ENCODE measurements at regions not wholly inside any gene's neighbourhood (a gene's known extent, or its start where the extent isn't known, plus 50 kb on each side); places are given as distances from the start of the nearest gene placed in this dataset.

- no peak for DNase-seq
- no peaks in the 10 kb centered on the region for H3K9me3 ChIP-seq (ENCODE audit: control insufficient read depth, low read length)
- no peaks in the 10 kb centered on the region for H3K36me3 ChIP-seq (ENCODE audit: control insufficient read depth, insufficient read depth, low read length)
- no peaks in the 10 kb centered on the region for H3K4me1 ChIP-seq (ENCODE audit: control insufficient read depth, insufficient read depth, low read length, poor library complexity, severe bottlenecking)
- no peaks in the 10 kb centered on the region for H3K27me3 ChIP-seq (replicated peaks; ENCODE audit: control insufficient read depth, insufficient read depth, low read length, poor library complexity, severe bottlenecking)
- no peak overlapping the region for H3K27ac ChIP-seq (ENCODE audit: insufficient read depth, low read length, poor library complexity, severe bottlenecking)
- no peak overlapping the region for H3K4me3 ChIP-seq (ENCODE audit: insufficient read depth, low read depth, low read length, poor library complexity, severe bottlenecking)
These were observed 471.9 kb upstream of the DAB2 start for GRCh38 chr5:39896706-39897105.

- no peak overlapping the region for H3K4me3 ChIP-seq (ENCODE audit: insufficient read depth, low read depth, low read length, poor library complexity, severe bottlenecking)
- no peak overlapping the region for H3K27ac ChIP-seq (ENCODE audit: insufficient read depth, low read length, poor library complexity, severe bottlenecking)
- H3K36me3 ChIP-seq (ENCODE audit: control insufficient read depth, insufficient read depth, low read length), result no peaks in the 10 kb centered on the region
- H3K4me1 ChIP-seq (ENCODE audit: control insufficient read depth, insufficient read depth, low read length, poor library complexity, severe bottlenecking), result no peaks in the 10 kb centered on the region
- H3K9me3 ChIP-seq (ENCODE audit: control insufficient read depth, low read length), result no peaks in the 10 kb centered on the region
- H3K27me3 ChIP-seq (replicated peaks; ENCODE audit: control insufficient read depth, insufficient read depth, low read length, poor library complexity, severe bottlenecking), result no peaks in the 10 kb centered on the region
- no peak for DNase-seq
These were observed 471.3 kb upstream of the DAB2 start for GRCh38 chr5:39896104-39896503.

- no peak overlapping the region for H3K27ac ChIP-seq (ENCODE audit: insufficient read depth, low read length, poor library complexity, severe bottlenecking)
- no peaks in the 10 kb centered on the region for H3K4me1 ChIP-seq (ENCODE audit: control insufficient read depth, insufficient read depth, low read length, poor library complexity, severe bottlenecking)
- H3K27me3 ChIP-seq (replicated peaks; ENCODE audit: control insufficient read depth, insufficient read depth, low read length, poor library complexity, severe bottlenecking), result peaks cover 3% of the 10 kb centered on the region
- H3K36me3 ChIP-seq (ENCODE audit: control insufficient read depth, insufficient read depth, low read length), result no peaks in the 10 kb centered on the region
- DNase-seq, result no peak
- H3K9me3 ChIP-seq (ENCODE audit: control insufficient read depth, low read length), result no peaks in the 10 kb centered on the region
- no peak overlapping the region for H3K4me3 ChIP-seq (ENCODE audit: insufficient read depth, low read depth, low read length, poor library complexity, severe bottlenecking)
These were observed 467.9 kb upstream of the DAB2 start for GRCh38 chr5:39892708-39893107.

- H3K36me3 ChIP-seq (ENCODE audit: control insufficient read depth, insufficient read depth, low read length), result no peaks in the 10 kb centered on the region
- no peaks in the 10 kb centered on the region for H3K4me1 ChIP-seq (ENCODE audit: control insufficient read depth, insufficient read depth, low read length, poor library complexity, severe bottlenecking)
- no peak overlapping the region for H3K27ac ChIP-seq (ENCODE audit: insufficient read depth, low read length, poor library complexity, severe bottlenecking)
- no peaks in the 10 kb centered on the region for H3K9me3 ChIP-seq (ENCODE audit: control insufficient read depth, low read length)
- no peak for DNase-seq
- H3K4me3 ChIP-seq (ENCODE audit: insufficient read depth, low read depth, low read length, poor library complexity, severe bottlenecking), result no peak overlapping the region
- H3K27me3 ChIP-seq (replicated peaks; ENCODE audit: control insufficient read depth, insufficient read depth, low read length, poor library complexity, severe bottlenecking), result peaks cover 3% of the 10 kb centered on the region
These were observed 466.6 kb upstream of the DAB2 start for GRCh38 chr5:39891376-39891775.

GRCh38 chr5:39880985-39881384 lies 456.2 kb upstream of the DAB2 start:
- DNase-seq, result no peak
- H3K27ac ChIP-seq (ENCODE audit: insufficient read depth, low read length, poor library complexity, severe bottlenecking), result no peak overlapping the region
- no peak overlapping the region for H3K4me3 ChIP-seq (ENCODE audit: insufficient read depth, low read depth, low read length, poor library complexity, severe bottlenecking)
- no peaks in the 10 kb centered on the region for H3K27me3 ChIP-seq (replicated peaks; ENCODE audit: control insufficient read depth, insufficient read depth, low read length, poor library complexity, severe bottlenecking)
- no peaks in the 10 kb centered on the region for H3K4me1 ChIP-seq (ENCODE audit: control insufficient read depth, insufficient read depth, low read length, poor library complexity, severe bottlenecking)
- no peaks in the 10 kb centered on the region for H3K36me3 ChIP-seq (ENCODE audit: control insufficient read depth, insufficient read depth, low read length)
- H3K9me3 ChIP-seq (ENCODE audit: control insufficient read depth, low read length), result no peaks in the 10 kb centered on the region

- DNase-seq, result no peak
- Histone ChIP-seq H3K27ac (ENCODE audit: insufficient read depth, low read length, poor library complexity, severe bottlenecking) (no peak overlapping the region), H3K4me1 (ENCODE audit: control insufficient read depth, insufficient read depth, low read length, poor library complexity, severe bottlenecking) (no peaks in the 10 kb centered on the region), H3K9me3 (ENCODE audit: control insufficient read depth, low read length) (no peaks in the 10 kb centered on the region), H3K36me3 (ENCODE audit: control insufficient read depth, insufficient read depth, low read length) (no peaks in the 10 kb centered on the region), H3K27me3 (replicated peaks; ENCODE audit: control insufficient read depth, insufficient read depth, low read length, poor library complexity, severe bottlenecking) (no peaks in the 10 kb centered on the region), H3K4me3 (ENCODE audit: insufficient read depth, low read depth, low read length, poor library complexity, severe bottlenecking) (no peak overlapping the region)
These were observed 452.7 kb upstream of the DAB2 start for GRCh38 chr5:39877479-39877878.

- Histone ChIP-seq H3K9me3 (ENCODE audit: control insufficient read depth, low read length) (no peaks in the 10 kb centered on the region), H3K27ac (ENCODE audit: insufficient read depth, low read length, poor library complexity, severe bottlenecking) (no peak overlapping the region), H3K27me3 (replicated peaks; ENCODE audit: control insufficient read depth, insufficient read depth, low read length, poor library complexity, severe bottlenecking) (no peaks in the 10 kb centered on the region), H3K36me3 (ENCODE audit: control insufficient read depth, insufficient read depth, low read length) (no peaks in the 10 kb centered on the region), H3K4me1 (ENCODE audit: control insufficient read depth, insufficient read depth, low read length, poor library complexity, severe bottlenecking) (no peaks in the 10 kb centered on the region), H3K4me3 (ENCODE audit: insufficient read depth, low read depth, low read length, poor library complexity, severe bottlenecking) (no peak overlapping the region)
- no peak for DNase-seq
These were observed 451.4 kb upstream of the DAB2 start for GRCh38 chr5:39876146-39876545.

GRCh38 chr5:39870137-39870536 lies 445.4 kb upstream of the DAB2 start:
- Histone ChIP-seq H3K4me1 (ENCODE audit: control insufficient read depth, insufficient read depth, low read length, poor library complexity, severe bottlenecking) (no peaks in the 10 kb centered on the region), H3K9me3 (ENCODE audit: control insufficient read depth, low read length) (no peaks in the 10 kb centered on the region), H3K27me3 (replicated peaks; ENCODE audit: control insufficient read depth, insufficient read depth, low read length, poor library complexity, severe bottlenecking) (no peaks in the 10 kb centered on the region), H3K4me3 (ENCODE audit: insufficient read depth, low read depth, low read length, poor library complexity, severe bottlenecking) (no peak overlapping the region), H3K36me3 (ENCODE audit: control insufficient read depth, insufficient read depth, low read length) (no peaks in the 10 kb centered on the region), H3K27ac (ENCODE audit: insufficient read depth, low read length, poor library complexity, severe bottlenecking) (no peak overlapping the region)
- no peak for DNase-seq

- Histone ChIP-seq H3K9me3 (ENCODE audit: control insufficient read depth, low read length) (no peaks in the 10 kb centered on the region), H3K4me3 (ENCODE audit: insufficient read depth, low read depth, low read length, poor library complexity, severe bottlenecking) (no peak overlapping the region), H3K27me3 (replicated peaks; ENCODE audit: control insufficient read depth, insufficient read depth, low read length, poor library complexity, severe bottlenecking) (no peaks in the 10 kb centered on the region), H3K36me3 (ENCODE audit: control insufficient read depth, insufficient read depth, low read length) (no peaks in the 10 kb centered on the region), H3K4me1 (ENCODE audit: control insufficient read depth, insufficient read depth, low read length, poor library complexity, severe bottlenecking) (no peaks in the 10 kb centered on the region), H3K27ac (ENCODE audit: insufficient read depth, low read length, poor library complexity, severe bottlenecking) (no peak overlapping the region)
- DNase-seq, result no peak
These were observed 444.6 kb upstream of the DAB2 start for GRCh38 chr5:39869396-39869795.

GRCh38 chr5:39867923-39868322 lies 443.1 kb upstream of the DAB2 start:
- H3K9me3 ChIP-seq (ENCODE audit: control insufficient read depth, low read length), result no peaks in the 10 kb centered on the region
- no peak overlapping the region for H3K4me3 ChIP-seq (ENCODE audit: insufficient read depth, low read depth, low read length, poor library complexity, severe bottlenecking)
- no peaks in the 10 kb centered on the region for H3K36me3 ChIP-seq (ENCODE audit: control insufficient read depth, insufficient read depth, low read length)
- DNase-seq, result no peak
- no peaks in the 10 kb centered on the region for H3K4me1 ChIP-seq (ENCODE audit: control insufficient read depth, insufficient read depth, low read length, poor library complexity, severe bottlenecking)
- no peak overlapping the region for H3K27ac ChIP-seq (ENCODE audit: insufficient read depth, low read length, poor library complexity, severe bottlenecking)
- H3K27me3 ChIP-seq (replicated peaks; ENCODE audit: control insufficient read depth, insufficient read depth, low read length, poor library complexity, severe bottlenecking), result no peaks in the 10 kb centered on the region

Measured in effector memory CD4-positive, alpha-beta T cell (primary cell).